Muscle of back (tissue), 3 donors: ENCODE measurements at regions not wholly inside any gene's neighbourhood (a gene's known extent, or its start where the extent isn't known, plus 50 kb on each side); places are given as distances from the start of the nearest gene placed in this dataset.
A peak's percentile ranks its signal among the peaks of the same experiment; 100 is the strongest.

Experiments used
- DNase-seq, 3 donors: peaks; one replicate each; pipeline versions ENCODE4 v3.0.0 to v3.0.0-alpha.2; 2013

DNA sequence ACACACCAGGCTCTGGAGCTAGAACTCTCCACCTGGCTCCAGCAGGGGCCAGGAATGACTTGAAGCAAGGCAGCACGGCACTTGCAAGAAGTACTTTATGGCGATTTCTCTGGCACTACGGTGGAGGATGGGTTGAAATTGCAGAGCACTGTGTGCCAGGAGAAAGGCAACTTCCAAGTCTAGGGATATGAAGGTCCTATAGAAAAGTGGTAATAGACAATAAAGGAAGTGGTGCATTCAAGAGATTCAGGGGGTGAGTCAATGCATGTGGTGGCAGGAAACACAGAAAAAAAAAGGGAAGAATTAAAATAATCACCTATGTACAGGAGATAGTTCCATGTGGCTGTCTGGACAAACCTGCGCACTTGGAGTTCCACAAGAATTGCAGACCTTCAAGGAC lies 240.3 kb upstream of the DYNLRB2 start:
- no peak for DNase-seq

- DNase-seq, result no peak
Observed at GRCh38 chr16:80299416-80299815, 241.4 kb upstream of the DYNLRB2 start.

GRCh38 chr16:80298676-80299075 lies 242.1 kb upstream of the DYNLRB2 start:
- no peak for DNase-seq

- DNase-seq, result no peak
Observed at GRCh38 chr16:80296034-80296433, 244.8 kb upstream of the DYNLRB2 start.

- no peak for DNase-seq
Observed at GRCh38 chr16:80294172-80294571, 246.6 kb upstream of the DYNLRB2 start.

- peak in 2 of 3 donors; percentile 13 to 28 for DNase-seq
Observed at GRCh38 chr16:80288616-80289015, 252.2 kb upstream of the DYNLRB2 start.

DNA sequence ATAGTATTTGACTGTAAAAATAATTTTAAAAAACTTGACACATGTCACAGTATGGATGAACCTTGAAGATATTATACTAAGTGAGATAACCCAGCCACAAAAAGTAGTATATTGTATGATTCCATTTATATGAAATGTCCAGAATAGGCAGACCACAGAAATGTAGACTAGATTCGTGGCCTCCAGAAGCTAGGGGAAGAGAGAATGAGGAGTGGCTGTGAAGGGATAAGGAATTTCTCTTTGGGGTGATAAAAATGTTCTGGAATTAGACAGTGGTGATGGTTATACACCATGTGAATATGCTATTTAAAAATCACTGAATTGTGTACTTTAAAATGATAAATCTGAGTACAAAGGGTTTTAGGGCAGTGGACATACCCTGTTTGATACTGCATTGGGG lies 253.1 kb upstream of the DYNLRB2 start:
- DNase-seq, result no peak

GRCh38 chr16:80285104-80285503 lies 255.7 kb upstream of the DYNLRB2 start:
- DNase-seq, result peak in 1 of 3 donors; percentile 67

DNA sequence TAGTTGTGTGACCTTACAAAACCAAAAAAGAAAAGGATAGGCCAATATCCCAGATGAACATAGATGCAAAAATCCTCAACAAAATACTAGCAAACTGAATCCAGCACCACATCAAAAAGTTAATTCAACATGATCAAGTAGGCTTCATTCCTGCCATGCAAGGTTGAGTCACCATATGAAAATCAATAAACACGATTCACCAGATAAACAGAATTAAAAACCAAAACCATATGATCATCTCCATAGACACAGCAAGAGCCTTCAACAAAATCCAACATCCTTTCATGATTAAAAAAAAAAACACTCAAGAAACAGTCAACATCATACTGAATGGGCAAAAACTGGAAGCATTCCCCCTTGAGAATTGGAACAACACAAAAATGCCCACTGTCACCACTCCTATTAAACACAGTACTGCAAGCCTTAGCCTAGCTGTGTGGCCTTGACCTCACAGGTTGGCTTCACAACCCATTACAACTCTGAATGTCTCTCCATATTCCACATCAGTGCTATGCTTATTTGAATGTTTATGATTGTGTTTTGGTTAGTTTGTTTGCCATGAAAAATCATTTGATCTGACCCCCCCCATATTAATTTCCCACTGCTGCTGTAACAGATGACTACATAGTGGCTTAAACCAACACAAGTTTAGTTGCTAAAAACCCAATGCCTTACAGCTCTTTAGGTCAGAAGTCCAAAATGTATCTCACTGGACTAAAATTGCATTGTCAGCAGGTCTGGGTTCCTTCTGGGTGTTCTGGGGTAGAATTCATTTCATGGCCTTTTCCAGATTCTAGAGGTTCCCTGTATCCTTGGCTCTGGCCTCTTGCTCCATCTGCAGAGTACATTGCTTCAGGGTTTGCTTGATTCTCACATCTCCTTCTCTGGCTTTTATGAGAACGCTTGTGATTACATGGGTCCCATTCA lies 257.1 kb upstream of the DYNLRB2 start:
- DNase-seq, result no peak

GRCh38 chr16:80280557-80280956 lies 260.2 kb upstream of the DYNLRB2 start:
- no peak for DNase-seq

GRCh38 chr16:80279656-80280055 lies 261.1 kb upstream of the DYNLRB2 start:
- DNase-seq, result no peak

DNA sequence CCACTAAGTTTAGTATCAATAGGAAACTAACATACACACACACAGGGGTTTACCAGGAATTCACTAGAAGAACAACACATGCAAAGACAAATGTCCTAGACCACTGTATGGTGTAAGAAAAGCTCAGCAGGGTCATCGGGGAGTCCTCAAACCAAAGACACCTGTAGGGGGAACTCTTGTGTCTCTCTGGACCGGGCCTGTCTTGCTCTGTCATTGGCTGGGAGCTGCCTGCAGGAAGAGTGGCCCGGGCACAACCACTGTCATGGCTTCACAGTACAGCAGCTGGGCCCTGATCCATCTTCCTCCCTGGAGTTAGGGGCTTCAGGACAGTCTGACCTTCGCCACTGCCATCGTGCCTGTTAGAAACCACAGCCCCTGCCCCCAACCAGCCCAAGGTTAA lies 263.6 kb upstream of the DYNLRB2 start:
- no peak for DNase-seq

GRCh38 chr16:80274576-80275191 lies 266.1 kb upstream of the DYNLRB2 start:
- DNase-seq, result no peak

DNA sequence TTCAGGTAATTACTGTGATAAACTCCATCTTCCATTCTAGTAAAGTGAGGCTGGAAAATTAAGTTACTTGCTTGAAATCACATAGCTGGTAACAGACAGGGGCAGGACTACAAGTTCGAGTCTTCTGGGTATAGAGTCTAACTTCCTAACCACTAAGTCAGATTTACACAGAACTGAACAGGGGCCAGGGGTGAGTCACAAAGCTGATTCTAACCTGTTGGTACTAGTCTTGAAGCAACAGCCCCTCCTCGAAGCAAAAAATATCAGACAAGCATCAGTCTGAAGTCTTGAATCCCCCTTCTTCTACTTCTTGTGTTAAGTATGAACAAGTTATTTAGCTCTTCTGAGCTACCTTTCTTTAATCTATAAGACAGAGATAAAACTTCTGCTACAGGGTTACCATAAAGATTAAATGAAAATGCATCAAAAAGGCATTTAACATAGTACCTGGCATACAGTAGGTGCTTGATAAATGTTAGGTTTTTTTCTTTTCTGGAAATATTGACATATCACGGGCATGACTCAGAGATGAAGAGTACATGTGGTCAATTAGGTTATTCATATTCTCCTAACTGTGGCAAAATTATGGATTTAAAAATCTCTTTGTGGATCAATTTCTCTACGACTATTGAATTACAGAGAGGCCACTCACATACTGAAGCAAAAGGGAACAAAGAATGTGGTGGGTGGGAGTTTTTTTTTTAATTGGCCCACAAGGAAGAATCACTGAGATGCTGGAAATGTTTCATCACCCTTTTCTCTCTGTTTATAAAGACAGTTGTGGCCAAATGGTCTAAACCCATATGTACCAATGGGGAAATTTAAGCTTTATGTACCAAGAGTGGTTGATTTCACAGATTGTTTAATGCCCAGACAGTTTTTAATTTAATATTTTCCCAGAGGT lies 266.9 kb upstream of the DYNLRB2 start:
- DNase-seq, result no peak

- peak in 2 of 3 donors; percentile 32 to 73 for DNase-seq
Observed at GRCh38 chr16:80265624-80266306, 275.0 kb upstream of the DYNLRB2 start.

DNA sequence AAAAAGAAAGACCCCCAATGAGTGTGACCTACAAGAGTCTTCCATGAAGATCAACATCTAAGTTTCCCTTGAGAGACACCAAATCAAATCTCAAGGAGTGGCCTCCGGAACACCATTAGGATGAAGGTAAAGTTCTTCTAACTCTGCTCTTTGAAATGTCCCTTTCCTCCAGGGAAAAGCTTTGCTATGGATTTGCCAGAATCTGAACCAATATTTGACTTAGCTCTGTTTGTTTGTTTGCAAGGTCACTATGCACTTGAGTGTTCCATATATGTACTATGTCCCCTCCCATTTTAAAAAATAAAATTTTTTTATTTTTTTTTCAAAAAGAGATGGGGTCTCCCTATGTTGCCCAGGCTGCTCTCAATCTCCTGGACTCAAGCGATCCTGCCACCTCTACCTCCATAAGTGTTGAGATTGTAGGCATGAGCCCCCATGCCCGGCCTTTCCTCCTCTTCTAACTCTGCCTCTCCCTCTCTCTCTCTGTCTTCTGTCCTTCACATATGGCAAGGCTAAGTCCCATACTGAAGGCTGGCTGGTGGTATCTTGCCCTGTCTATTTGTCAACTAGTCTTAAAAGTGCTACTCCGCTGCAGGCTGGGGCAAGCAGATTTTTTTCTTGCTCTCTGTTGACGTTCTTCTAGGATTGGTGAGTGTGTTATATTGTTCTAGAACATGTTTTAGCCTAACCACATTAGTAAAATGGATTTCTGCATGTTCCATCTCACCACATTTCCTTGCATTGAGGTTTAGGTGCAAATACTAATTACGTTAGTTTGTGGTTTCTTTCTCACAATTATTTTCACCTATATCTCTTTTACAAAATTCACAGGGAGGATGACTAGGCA lies 276.7 kb upstream of the DYNLRB2 start:
- DNase-seq, result no peak

GRCh38 chr16:80263181-80263823 lies 277.5 kb upstream of the DYNLRB2 start:
- no peak for DNase-seq

DNA sequence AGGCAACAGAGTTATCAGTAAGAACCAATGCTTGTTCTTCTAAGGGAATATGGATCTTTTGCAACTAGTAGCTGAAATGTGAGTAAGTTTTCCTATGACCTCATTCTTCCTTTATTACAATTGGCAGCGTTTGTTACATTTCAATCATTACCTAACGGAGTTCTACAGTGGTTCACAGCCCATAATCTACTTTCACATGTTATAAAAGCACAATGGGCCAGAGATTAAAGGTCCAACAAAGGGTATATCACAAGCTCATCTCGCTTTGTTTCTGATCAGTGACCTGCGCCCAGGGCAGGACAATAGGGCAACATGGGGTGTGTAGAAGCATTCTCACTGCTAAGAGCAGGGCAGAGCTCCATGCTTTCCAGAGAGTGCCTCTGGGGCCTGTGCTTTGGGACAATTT lies 279.9 kb upstream of the DYNLRB2 start:
- DNase-seq, result no peak

DNA sequence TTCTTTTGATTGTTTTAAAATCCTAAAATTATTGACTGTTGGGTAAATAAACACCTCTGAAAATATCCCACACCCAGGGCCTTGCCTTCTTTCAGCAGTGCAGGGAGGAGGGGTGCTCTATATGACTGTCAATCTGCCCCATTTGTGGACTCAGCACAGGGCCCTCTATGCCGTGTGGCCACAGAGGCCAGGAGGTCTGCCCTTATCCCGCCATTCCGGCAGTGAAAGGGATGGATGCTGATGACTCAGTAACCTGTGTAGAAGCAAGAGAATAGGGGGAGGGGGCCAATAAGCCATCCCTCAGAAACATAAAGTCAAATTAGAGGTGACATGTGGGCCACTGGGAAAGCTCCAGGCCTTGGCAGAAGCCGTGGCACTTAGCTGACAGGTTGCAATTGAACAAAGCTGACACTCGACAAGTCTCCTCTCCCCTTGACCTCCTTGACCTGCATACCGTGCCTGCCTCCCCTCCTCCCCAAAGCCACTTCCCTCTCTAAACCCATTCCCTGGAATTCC lies 281.4 kb upstream of the DYNLRB2 start:
- DNase-seq, result no peak

GRCh38 chr16:80258407-80258806 lies 282.4 kb upstream of the DYNLRB2 start:
- DNase-seq, result no peak
